ENCODE measurements at regions not wholly inside any gene's neighbourhood (a gene's known extent, or its start where the extent isn't known, plus 50 kb on each side); places are given as distances from the start of the nearest gene placed in this dataset.

- no peak for TF ChIP-seq CTCF (IDR thresholded peaks at IDR 0.05; ENCODE audit: unreplicated experiment)
- Mint-ChIP-seq H3K4me3 (ENCODE audit: unreplicated experiment) (no peak overlapping the region), H3K9me3 (ENCODE audit: unreplicated experiment) (no peaks in the 10 kb centered on the region), H3K27me3 (ENCODE audit: insufficient read depth, unreplicated experiment) (no peaks in the 10 kb centered on the region), H3K27ac (ENCODE audit: low read depth, unreplicated experiment) (no peak overlapping the region), H3K36me3 (ENCODE audit: insufficient read depth, unreplicated experiment) (no peaks in the 10 kb centered on the region), H3K4me1 (ENCODE audit: insufficient read depth, unreplicated experiment) (no peaks in the 10 kb centered on the region)
- no TSS peak for BruUV-seq (replicated peaks)
- CTCF ChIA-PET, result no interaction called here
- no peak for DNase-seq (ENCODE audit: unreplicated experiment)
- POLR2A ChIA-PET, result no interaction called here
- intact Hi-C loops (cut with micrococcal nuclease), result no loop called here
Measured at GRCh38 chr10:4050061-4050460, 265.1 kb upstream of the KLF6 start.

- H3K27me3 Mint-ChIP-seq (ENCODE audit: insufficient read depth, unreplicated experiment), result no peaks in the 10 kb centered on the region
- no TSS peak for BruUV-seq (replicated peaks)
- H3K4me3 Mint-ChIP-seq (ENCODE audit: unreplicated experiment), result no peak overlapping the region
- ChIA-PET POLR2A (interaction anchor here (0.6 kb wide), 1 partner anchor 197 kb away, joined by 3 read pairs; no protein-coding TSS in a partner anchor), CTCF (no interaction called here)
- TF ChIP-seq CTCF (IDR thresholded peaks at IDR 0.05; ENCODE audit: unreplicated experiment), result no peak
- H3K4me1 Mint-ChIP-seq (ENCODE audit: insufficient read depth, unreplicated experiment), result no peaks in the 10 kb centered on the region
- no peak overlapping the region for H3K27ac Mint-ChIP-seq (ENCODE audit: low read depth, unreplicated experiment)
- no peak for DNase-seq (ENCODE audit: unreplicated experiment)
- intact Hi-C loops (cut with micrococcal nuclease), result no loop called here
- no peaks in the 10 kb centered on the region for H3K36me3 Mint-ChIP-seq (ENCODE audit: insufficient read depth, unreplicated experiment)
- no peaks in the 10 kb centered on the region for H3K9me3 Mint-ChIP-seq (ENCODE audit: unreplicated experiment)
Measured at GRCh38 chr10:4049348-4049747, 264.3 kb upstream of the KLF6 start.

- TF ChIP-seq CTCF (IDR thresholded peaks at IDR 0.05; ENCODE audit: unreplicated experiment), result no peak
- CTCF ChIA-PET, result no interaction called here
- no peak overlapping the region for H3K27ac Mint-ChIP-seq (ENCODE audit: low read depth, unreplicated experiment)
- POLR2A ChIA-PET, result interaction anchor here (0.5 to 0.7 kb wide), 4 partner anchors 20 to 289 kb away, joined by 3 read pairs; no protein-coding TSS in a partner anchor
- no peaks in the 10 kb centered on the region for H3K27me3 Mint-ChIP-seq (ENCODE audit: insufficient read depth, unreplicated experiment)
- H3K4me1 Mint-ChIP-seq (ENCODE audit: insufficient read depth, unreplicated experiment), result no peaks in the 10 kb centered on the region
- intact Hi-C loops (cut with micrococcal nuclease), result no loop called here
- no peaks in the 10 kb centered on the region for H3K36me3 Mint-ChIP-seq (ENCODE audit: insufficient read depth, unreplicated experiment)
- DNase-seq (ENCODE audit: unreplicated experiment), result no peak
- no peaks in the 10 kb centered on the region for H3K9me3 Mint-ChIP-seq (ENCODE audit: unreplicated experiment)
- H3K4me3 Mint-ChIP-seq (ENCODE audit: unreplicated experiment), result no peak overlapping the region
- BruUV-seq (replicated peaks), result no TSS peak
Measured at GRCh38 chr10:4048236-4048864, 263.3 kb upstream of the KLF6 start.

GRCh38 chr10:4046712-4047354, 261.8 kb upstream of the KLF6 start:
- CTCF ChIA-PET, result interaction anchor here (0.6 kb wide), 1 partner anchor 34 kb away, joined by 3 read pairs; no protein-coding TSS in a partner anchor
- POLR2A ChIA-PET, result interaction anchor here (0.6 to 0.8 kb wide), 4 partner anchors 9 to 1492 kb away, joined by 3 to 7 read pairs (median 4); no protein-coding TSS in a partner anchor
- H3K4me1 Mint-ChIP-seq (ENCODE audit: insufficient read depth, unreplicated experiment), result no peaks in the 10 kb centered on the region
- no TSS peak for BruUV-seq (replicated peaks)
- DNase-seq (ENCODE audit: unreplicated experiment), result no peak
- no peak overlapping the region for H3K4me3 Mint-ChIP-seq (ENCODE audit: unreplicated experiment)
- no peaks in the 10 kb centered on the region for H3K36me3 Mint-ChIP-seq (ENCODE audit: insufficient read depth, unreplicated experiment)
- peaks cover 12% of the 10 kb centered on the region for H3K9me3 Mint-ChIP-seq (ENCODE audit: unreplicated experiment)
- TF ChIP-seq CTCF (IDR thresholded peaks at IDR 0.05; ENCODE audit: unreplicated experiment), result no peak
- no peak overlapping the region for H3K27ac Mint-ChIP-seq (ENCODE audit: low read depth, unreplicated experiment)
- intact Hi-C loops (cut with micrococcal nuclease), result no loop called here
- H3K27me3 Mint-ChIP-seq (ENCODE audit: insufficient read depth, unreplicated experiment), result no peaks in the 10 kb centered on the region
